ENCODE measurements at regions not wholly inside any gene's neighbourhood (a gene's known extent, or its start where the extent isn't known, plus 50 kb on each side); places are given as distances from the start of the nearest gene placed in this dataset.
"Not testable (repeated sequence)": the region's sequence is repeated elsewhere in the genome, so short reads cannot be mapped to it uniquely, and the experiment has no call there.

DNA sequence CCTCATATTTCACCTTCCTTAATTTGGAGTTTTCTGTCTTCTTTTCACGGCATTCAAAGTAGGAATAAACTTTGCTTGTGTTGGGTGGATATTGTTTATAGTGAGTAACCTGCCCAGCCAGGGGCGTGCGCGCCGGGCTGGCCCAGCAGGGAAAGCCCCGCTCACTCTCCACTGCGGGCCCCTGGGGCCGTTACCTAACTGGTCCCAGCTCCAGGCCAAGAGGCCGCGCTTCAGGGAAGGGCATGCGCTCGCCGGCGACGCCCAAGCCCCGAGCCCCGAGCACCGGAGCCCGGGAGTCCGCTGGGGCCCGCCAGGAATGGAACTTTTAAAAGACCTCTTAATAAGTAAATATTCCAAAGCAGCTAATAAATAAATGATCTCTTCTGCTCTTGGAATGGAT lies 601.3 kb upstream of the ANKRD30A start:
- H3K56ac ChIP-seq (replicated peaks; ENCODE audit: insufficient read length, low read depth, low read length); H3K9me3 ChIP-seq (ENCODE audit: insufficient read depth in 2 of 2, low read depth in 1 of 2, low read length in 1 of 2); H3K27me3 ChIP-seq (replicated peaks in 1 of 4; ENCODE audit: control insufficient read depth in 3 of 4, extremely low read depth in 1 of 4, insufficient read depth in 3 of 4, low read length in 3 of 4); DNase-seq (ENCODE audit: low read depth in 1 of 2, low spot score in 2 of 2); H3K36me3 ChIP-seq (ENCODE audit: control insufficient read depth in 2 of 4, insufficient read depth in 4 of 4, low read length in 3 of 4); FAIRE-seq; H2BK5ac ChIP-seq (ENCODE audit: low read depth, low read length); H2BK20ac ChIP-seq (ENCODE audit: low read length); H3K4me3 ChIP-seq (ENCODE audit: extremely low read depth in 1 of 4, insufficient read depth in 2 of 4, low read depth in 3 of 4, low read length in 4 of 4); H3K9ac ChIP-seq (replicated peaks in 1 of 4; ENCODE audit: extremely low read depth in 1 of 4, low read depth in 3 of 4, low read length in 3 of 4); H3K79me2 ChIP-seq (ENCODE audit: control insufficient read depth in 1 of 2, insufficient read depth in 2 of 2, low read length in 2 of 2); H4K20me1 ChIP-seq (replicated peaks in 1 of 2; ENCODE audit: control insufficient read depth in 1 of 2, insufficient read depth in 2 of 2, low read length in 2 of 2); H3K4ac ChIP-seq (replicated peaks; ENCODE audit: insufficient read length, low read depth, low read length); H3K79me1 ChIP-seq (ENCODE audit: low read depth, low read length); H3K14ac ChIP-seq (ENCODE audit: insufficient read length); H3K23me2 ChIP-seq (ENCODE audit: low read depth, low read length); H4K91ac ChIP-seq (replicated peaks; ENCODE audit: insufficient read length, low read length); H3K4me2 ChIP-seq (ENCODE audit: insufficient read depth in 1 of 2, low read depth in 2 of 2, low read length in 2 of 2); H3K4me1 ChIP-seq (replicated peaks in 1 of 4; ENCODE audit: control insufficient read depth in 3 of 4, insufficient read depth in 4 of 4, low read length in 3 of 4); POLR2A ChIA-PET (ENCODE audit: partially characterized antibody); H2BK15ac ChIP-seq (ENCODE audit: low read length); H2BK12ac ChIP-seq (ENCODE audit: low read depth, low read length); H3K23ac ChIP-seq (ENCODE audit: insufficient read length); H3K18ac ChIP-seq (ENCODE audit: extremely low read depth, low read length); H2AK5ac ChIP-seq (ENCODE audit: low read depth, low read length); H4K5ac ChIP-seq (ENCODE audit: insufficient read length, low read depth, low read length); H3K27ac ChIP-seq (ENCODE audit: low read depth, low read length); H4K8ac ChIP-seq (ENCODE audit: extremely low read depth, insufficient read depth, low read length); H2BK120ac ChIP-seq (replicated peaks; ENCODE audit: low read depth, low read length); H2AFZ ChIP-seq (ENCODE audit: low read length): not testable (repeated sequence)
- CTCF ChIA-PET (ENCODE audit: partially characterized antibody): interaction anchor here (1.3 kb wide), 1 partner anchor 11 kb away, joined by 4 read pairs; no protein-coding TSS in a partner anchor
- WGBS, 2 experiments (ENCODE audit: extremely low coverage in 1 of 2, insufficient coverage in 1 of 2, insufficient read length in 1 of 2, insufficient replicate concordance in 2 of 2, low coverage in 1 of 2, low lambda C conversion rate in 2 of 2, missing lambda C conversion rate in 1 of 2): 99% methylated on average over 18 of the region's 21 CpGs; no CpG with 5 or more reads in 1 of the 2 experiments
